ENCODE measurements at regions not wholly inside any gene's neighbourhood (a gene's known extent, or its start where the extent isn't known, plus 50 kb on each side); places are given as distances from the start of the nearest gene placed in this dataset.
"Not testable (repeated sequence)": the region's sequence is repeated elsewhere in the genome, so short reads cannot be mapped to it uniquely, and the experiment has no call there.

DNA sequence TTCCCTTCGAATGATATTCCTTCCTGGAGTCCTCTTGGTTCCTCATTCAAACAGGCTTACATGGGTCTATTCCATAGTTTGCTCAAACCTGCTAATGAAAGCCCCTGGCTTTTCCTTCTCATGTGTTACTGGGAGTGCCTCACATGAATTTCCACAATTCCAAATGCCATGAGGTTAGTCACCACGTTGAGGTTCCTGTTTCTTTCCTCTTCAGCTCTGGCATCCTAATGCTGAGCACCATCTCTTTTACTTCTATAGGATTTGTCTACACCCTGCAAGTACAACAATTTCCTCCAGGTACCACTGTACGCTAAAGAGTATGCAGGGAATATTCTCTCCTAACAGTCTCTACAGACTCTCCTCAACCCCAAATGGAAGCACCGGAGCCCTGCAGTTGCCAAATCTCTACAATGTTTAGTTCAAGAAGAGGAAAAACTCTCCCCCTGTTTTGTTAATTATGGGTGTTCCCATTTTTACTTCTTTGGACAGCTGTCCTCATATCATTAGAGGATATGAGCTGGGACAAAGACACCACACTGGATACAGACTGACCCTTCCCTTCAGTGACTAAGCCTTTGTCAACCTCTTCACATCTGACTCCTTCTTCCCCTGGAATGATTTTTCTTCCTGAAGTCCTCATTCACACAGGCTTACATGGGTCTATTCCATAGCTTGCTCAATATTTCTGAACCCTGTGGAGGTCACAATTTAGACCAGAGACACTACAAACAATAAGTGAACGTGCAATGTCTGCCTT lies 145.8 kb upstream of the BET1 start:
- H3K36me3 ChIP-seq, result no peaks in the 10 kb centered on the region
- no peak overlapping the region for H3K4me3 ChIP-seq (ENCODE audit: low read depth in 1 of 2, low read length in 1 of 2)
- no peaks in the 10 kb centered on the region for H3K9me3 ChIP-seq
- TF ChIP-seq, protein P1, sequence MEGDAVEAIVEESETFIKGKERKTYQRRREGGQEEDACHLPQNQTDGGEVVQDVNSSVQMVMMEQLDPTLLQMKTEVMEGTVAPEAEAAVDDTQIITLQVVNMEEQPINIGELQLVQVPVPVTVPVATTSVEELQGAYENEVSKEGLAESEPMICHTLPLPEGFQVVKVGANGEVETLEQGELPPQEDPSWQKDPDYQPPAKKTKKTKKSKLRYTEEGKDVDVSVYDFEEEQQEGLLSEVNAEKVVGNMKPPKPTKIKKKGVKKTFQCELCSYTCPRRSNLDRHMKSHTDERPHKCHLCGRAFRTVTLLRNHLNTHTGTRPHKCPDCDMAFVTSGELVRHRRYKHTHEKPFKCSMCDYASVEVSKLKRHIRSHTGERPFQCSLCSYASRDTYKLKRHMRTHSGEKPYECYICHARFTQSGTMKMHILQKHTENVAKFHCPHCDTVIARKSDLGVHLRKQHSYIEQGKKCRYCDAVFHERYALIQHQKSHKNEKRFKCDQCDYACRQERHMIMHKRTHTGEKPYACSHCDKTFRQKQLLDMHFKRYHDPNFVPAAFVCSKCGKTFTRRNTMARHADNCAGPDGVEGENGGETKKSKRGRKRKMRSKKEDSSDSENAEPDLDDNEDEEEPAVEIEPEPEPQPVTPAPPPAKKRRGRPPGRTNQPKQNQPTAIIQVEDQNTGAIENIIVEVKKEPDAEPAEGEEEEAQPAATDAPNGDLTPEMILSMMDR (IDR thresholded peaks at IDR 0.05), result no peak
- H3K27me3 ChIP-seq, result no peaks in the 10 kb centered on the region
- no peak overlapping the region for H3K27ac ChIP-seq
- H3K4me1 ChIP-seq (ENCODE audit: control insufficient read depth in 1 of 2, insufficient read depth in 1 of 2, low read depth in 1 of 2, low read length in 1 of 2), result no peaks in the 10 kb centered on the region

DNA sequence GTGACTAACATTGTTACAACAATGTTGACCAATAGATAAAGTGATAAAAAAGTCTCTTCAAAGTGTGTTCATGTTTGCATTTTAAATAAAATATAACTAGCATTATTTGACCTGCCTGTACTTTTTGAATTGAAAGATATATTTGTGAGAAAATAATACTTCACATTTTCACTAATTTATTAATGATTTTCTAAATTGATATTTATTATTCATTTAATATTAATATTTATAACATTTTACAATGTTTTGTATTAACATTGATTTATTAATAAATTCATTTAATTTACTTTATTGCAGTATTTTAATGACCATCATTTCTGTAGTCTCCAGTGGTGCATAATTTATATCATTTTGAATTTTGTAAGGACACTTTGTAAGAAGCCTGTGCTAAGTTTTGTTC lies 150.0 kb upstream of the BET1 start:
- Histone ChIP-seq H3K4me3 (ENCODE audit: low read depth in 1 of 2, low read length in 1 of 2) (no peak overlapping the region), H3K4me1 (ENCODE audit: control insufficient read depth in 1 of 2, insufficient read depth in 1 of 2, low read depth in 1 of 2, low read length in 1 of 2) (no peaks in the 10 kb centered on the region), H3K27ac (no peak overlapping the region), H3K36me3 (no peaks in the 10 kb centered on the region), H3K27me3 (no peaks in the 10 kb centered on the region), H3K9me3 (no peaks in the 10 kb centered on the region)
- TF ChIP-seq, protein P1 (IDR thresholded peaks at IDR 0.05), result no peak

DNA sequence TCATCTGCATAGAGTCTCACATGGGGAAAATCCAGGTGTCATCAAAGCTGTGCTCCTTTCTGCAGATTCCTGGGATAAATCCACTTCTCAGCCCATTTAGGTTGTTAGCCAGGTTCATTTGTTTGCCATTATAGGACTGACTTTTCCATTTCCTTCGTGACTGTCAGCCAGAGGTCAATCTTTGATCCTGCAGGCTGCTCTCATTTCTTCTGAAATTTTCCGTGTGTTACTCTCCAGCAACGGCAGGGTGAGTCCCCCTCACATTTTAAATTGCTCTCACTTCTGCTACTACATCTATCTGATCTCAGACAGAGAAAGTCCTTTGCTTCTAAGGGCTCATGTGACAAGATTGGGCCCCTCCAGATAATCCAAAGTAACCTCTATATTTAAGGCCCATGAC lies 150.7 kb upstream of the BET1 start:
- Histone ChIP-seq H3K27me3 (no peaks in the 10 kb centered on the region), H3K27ac (no peak overlapping the region), H3K9me3 (no peaks in the 10 kb centered on the region), H3K4me1 (ENCODE audit: control insufficient read depth in 1 of 2, insufficient read depth in 1 of 2, low read depth in 1 of 2, low read length in 1 of 2) (no peaks in the 10 kb centered on the region), H3K4me3 (ENCODE audit: low read depth in 1 of 2, low read length in 1 of 2) (no peak overlapping the region), H3K36me3 (no peaks in the 10 kb centered on the region)
- TF ChIP-seq, protein P1 (IDR thresholded peaks at IDR 0.05), result no peak

DNA sequence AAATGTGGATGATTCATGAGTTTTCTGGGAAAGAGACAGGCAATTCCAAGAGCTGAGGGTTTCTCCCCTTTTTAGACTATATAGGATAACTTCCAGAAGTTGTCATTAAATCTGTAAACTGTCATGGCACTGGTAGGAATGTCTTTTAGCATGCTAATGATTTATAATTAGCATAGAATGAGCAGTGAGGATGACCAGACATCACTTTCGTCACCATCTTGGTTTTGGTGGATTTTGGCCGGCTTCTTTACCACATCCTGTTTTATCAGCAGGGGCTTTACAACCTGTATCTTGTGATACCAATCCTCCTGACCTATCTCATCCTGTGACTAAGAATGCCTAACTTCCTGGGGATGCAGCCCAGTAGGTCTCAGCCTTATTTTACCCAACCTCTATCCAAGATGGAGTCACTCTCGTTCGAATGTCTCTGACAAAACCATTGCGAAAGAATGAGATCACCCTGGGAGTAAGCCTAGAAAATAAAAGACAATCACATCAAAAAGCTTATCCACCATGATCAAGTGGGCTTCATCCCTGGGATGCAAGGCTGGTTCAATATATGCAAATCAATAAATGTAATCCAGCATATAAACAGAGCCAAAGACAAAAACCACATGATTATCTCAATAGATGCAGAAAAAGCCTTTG lies 153.6 kb upstream of the BET1 start:
- not testable (repeated sequence) for H3K27ac ChIP-seq, H3K36me3 ChIP-seq

DNA sequence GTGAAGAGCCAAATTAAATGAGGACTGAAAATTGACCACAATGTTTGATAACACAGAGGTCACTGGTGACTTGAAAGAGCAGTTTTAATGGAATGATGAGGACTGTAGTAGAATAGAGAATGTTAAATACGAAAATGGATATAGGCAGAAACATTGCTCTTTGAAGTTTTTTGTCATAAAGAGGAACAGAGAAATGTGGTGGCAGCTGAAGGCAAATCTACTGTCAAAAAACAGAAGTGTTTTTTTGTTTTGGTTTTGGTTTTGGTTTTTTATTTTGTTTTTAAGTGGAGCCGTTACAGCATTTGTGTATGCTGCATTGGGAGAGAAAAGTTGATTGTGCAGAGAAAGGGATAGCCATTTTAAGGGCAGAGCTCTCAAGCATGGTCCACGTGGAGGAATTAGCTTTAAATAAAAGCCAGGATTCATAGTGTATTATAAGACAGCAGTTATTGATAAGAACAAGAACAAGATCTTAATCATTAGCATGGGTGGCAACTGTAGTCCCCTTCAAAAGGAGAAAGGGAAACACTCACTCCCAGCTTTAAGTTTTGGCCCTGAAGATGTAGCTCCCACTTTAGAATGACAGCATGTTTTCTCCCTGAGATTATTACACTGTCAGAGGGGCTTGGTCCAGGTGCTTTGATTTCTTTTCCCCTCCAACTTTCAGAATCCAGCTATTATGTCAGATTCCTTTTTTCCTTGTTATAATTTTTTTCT lies 156.7 kb upstream of the BET1 start:
- Histone ChIP-seq H3K4me3 (ENCODE audit: low read depth in 1 of 2, low read length in 1 of 2) (no peak overlapping the region), H3K27me3 (no peaks in the 10 kb centered on the region), H3K4me1 (ENCODE audit: control insufficient read depth in 1 of 2, insufficient read depth in 1 of 2, low read depth in 1 of 2, low read length in 1 of 2) (peaks cover 0 to 3% of the 10 kb centered on the region in 2 experiments), H3K9me3 (no peaks in the 10 kb centered on the region), H3K27ac (no peak overlapping the region), H3K36me3 (no peaks in the 10 kb centered on the region)
- TF ChIP-seq, protein P1 (IDR thresholded peaks at IDR 0.05), result no peak

More for the DNA sequence above, 153.6 kb upstream of the BET1 start:
- H3K4me3 ChIP-seq (ENCODE audit: low read depth in 1 of 2, low read length in 1 of 2); H3K4me1 ChIP-seq (ENCODE audit: control insufficient read depth in 1 of 2, insufficient read depth in 1 of 2, low read depth in 1 of 2, low read length in 1 of 2); H3K27me3 ChIP-seq; H3K9me3 ChIP-seq: not testable (repeated sequence)

DNA sequence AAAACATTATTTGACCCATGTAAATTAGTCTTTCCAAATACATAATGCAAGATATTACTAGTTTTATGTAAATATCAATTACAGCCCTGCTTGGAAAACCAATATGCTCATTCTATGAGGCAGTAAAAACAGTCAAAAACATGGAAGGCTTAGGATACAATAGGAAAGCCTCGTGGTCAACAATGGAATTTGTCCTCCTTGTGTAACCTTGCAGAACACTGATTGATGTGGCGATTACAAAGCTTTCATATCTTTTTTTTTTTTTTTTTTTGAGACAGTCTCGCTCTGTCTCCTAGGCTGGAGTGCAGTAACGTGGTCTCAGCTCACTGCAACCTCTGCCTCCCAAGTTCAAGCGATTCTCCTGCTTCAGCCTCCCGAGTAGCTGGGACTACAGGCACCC lies 157.3 kb upstream of the BET1 start:
- no peaks in the 10 kb centered on the region for H3K27me3 ChIP-seq
- no peaks in the 10 kb centered on the region for H3K36me3 ChIP-seq
- H3K4me1 ChIP-seq (ENCODE audit: control insufficient read depth in 1 of 2, insufficient read depth in 1 of 2, low read depth in 1 of 2, low read length in 1 of 2), result peaks cover 0 to 3% of the 10 kb centered on the region in 2 experiments
- H3K9me3 ChIP-seq, result no peaks in the 10 kb centered on the region
- H3K4me3 ChIP-seq (ENCODE audit: low read depth in 1 of 2, low read length in 1 of 2), result no peak overlapping the region
- no peak overlapping the region for H3K27ac ChIP-seq
- TF ChIP-seq, protein P1 (IDR thresholded peaks at IDR 0.05), result no peak

Measured in neutrophil (primary cell).